A673 (cell line): ENCODE measurements at regions not wholly inside any gene's neighbourhood (a gene's known extent, or its start where the extent isn't known, plus 50 kb on each side); places are given as distances from the start of the nearest gene placed in this dataset.

Source experiments
- EZH2 ChIP-seq: fragments of 200-600 bp; sonication (generic); IDR thresholded peaks from 2 replicates; pipeline ENCODE4 v1.6.1; 2017; ENCODE audit warnings: borderline replicate concordance, low read depth, mild to moderate bottlenecking, mixed read lengths, antibody characterized with exemption, low read length; ENCODE audit not compliant: poor library complexity, severe bottlenecking
- TF ChIP-seq, protein P1 (sequence below): fragments of 300-800, 200-600 bp; sonication (generic); conservative IDR thresholded peaks from 2 replicates; pipeline ENCODE4 v1.5.1; 2017; ENCODE audit warnings: low read depth, mild to moderate bottlenecking, antibody characterized with exemption, low read length, moderate library complexity, mixed read lengths

- TF ChIP-seq, protein P1, sequence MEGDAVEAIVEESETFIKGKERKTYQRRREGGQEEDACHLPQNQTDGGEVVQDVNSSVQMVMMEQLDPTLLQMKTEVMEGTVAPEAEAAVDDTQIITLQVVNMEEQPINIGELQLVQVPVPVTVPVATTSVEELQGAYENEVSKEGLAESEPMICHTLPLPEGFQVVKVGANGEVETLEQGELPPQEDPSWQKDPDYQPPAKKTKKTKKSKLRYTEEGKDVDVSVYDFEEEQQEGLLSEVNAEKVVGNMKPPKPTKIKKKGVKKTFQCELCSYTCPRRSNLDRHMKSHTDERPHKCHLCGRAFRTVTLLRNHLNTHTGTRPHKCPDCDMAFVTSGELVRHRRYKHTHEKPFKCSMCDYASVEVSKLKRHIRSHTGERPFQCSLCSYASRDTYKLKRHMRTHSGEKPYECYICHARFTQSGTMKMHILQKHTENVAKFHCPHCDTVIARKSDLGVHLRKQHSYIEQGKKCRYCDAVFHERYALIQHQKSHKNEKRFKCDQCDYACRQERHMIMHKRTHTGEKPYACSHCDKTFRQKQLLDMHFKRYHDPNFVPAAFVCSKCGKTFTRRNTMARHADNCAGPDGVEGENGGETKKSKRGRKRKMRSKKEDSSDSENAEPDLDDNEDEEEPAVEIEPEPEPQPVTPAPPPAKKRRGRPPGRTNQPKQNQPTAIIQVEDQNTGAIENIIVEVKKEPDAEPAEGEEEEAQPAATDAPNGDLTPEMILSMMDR, result no peak
- no peak for TF ChIP-seq EZH2
Observed at GRCh38 chr6:2526766-2527165, 224.0 kb downstream of the MYLK4 start.
